Inflammatory macrophage treated with lipopolysaccharide for 4 hours (primary cell): ENCODE measurements at regions not wholly inside any gene's neighbourhood (a gene's known extent, or its start where the extent isn't known, plus 50 kb on each side); places are given as distances from the start of the nearest gene placed in this dataset.
"Not testable (repeated sequence)": the region's sequence is repeated elsewhere in the genome, so short reads cannot be mapped to it uniquely, and the experiment has no call there.

ENCODE experiments used
- DNase-seq: peaks from one replicate; pipeline ENCODE4 v3.0.0-alpha.2; 2020

DNA sequence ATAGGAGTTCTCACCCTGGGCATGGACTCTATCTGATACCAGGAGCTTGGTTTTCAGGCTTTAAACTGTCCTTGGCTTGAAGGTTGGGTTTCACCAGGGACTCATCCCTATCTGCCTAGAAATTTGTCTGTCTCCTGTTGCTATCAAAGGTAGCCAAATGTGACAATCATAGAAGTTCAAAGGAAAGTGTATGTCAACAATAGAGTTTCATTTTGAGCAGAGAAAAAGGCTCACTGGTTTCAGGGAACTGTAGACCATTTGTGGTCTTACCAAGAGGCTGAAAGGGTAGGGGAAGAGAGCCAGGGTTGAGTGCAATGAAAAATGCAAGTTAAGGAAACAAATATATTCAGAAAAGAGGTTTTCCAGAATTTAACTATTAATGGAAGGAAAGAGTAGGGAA, 966.8 kb upstream of the CITED2 start:
- no peak for DNase-seq

DNA sequence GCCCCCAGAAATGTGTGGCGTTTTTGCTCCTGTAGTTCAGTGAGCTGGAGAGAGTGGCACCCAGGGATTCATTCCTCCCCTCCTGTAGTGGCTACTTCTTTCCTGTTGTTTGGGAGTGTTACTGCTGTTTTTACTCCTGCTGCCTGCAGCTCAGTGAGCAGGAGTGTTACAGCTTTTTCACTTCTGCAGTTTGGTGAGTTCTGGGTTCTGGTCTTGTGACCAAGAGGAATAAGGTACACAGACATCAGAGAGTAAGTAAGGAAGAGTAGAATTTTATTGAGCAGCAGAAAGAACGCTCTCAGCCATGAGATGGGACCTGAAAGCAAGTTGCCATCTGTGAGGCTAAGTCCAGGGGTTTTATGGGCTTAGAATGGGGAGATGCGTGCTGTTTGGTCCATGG, 966.3 kb upstream of the CITED2 start:
- no peak for DNase-seq

DNA sequence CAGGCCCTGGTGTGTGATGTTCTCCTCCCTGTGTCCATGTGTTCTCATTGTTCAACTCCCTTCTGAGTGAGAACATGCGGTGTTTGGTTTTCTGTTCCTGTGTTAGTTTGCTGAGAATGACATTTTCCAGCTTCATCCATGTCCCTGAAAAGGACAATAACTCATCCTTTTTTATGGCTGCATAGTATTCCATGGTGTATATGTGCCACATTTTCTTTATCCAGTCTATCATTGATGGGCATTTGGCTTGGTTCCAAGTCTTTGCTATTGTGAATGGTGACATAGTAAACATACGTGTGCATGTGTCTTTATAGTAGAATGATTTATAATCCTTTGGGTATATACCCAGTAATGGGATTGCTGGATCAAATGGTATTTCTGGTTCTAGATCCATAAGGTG, 964.6 kb upstream of the CITED2 start:
- DNase-seq, result not testable (repeated sequence)

DNA sequence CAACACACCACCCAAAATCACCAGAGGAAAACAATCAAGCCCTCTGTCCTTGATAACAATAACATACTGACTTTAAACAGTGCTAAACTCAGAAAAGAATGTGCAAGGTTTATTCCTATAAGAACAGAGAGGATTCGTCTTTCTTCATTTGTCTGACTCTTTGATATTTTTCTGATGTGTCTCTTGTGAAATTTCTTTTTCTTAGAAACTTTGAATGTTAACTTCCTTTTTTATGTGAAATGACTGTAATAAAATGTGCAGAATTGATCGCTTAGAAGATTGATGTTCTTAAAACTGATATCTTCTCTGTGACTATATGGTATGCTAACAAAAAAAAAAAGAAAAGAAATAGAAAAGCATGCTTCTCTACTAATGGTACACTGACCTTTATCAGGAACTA, 947.4 kb upstream of the CITED2 start:
- peak; percentile 53 for DNase-seq

DNA sequence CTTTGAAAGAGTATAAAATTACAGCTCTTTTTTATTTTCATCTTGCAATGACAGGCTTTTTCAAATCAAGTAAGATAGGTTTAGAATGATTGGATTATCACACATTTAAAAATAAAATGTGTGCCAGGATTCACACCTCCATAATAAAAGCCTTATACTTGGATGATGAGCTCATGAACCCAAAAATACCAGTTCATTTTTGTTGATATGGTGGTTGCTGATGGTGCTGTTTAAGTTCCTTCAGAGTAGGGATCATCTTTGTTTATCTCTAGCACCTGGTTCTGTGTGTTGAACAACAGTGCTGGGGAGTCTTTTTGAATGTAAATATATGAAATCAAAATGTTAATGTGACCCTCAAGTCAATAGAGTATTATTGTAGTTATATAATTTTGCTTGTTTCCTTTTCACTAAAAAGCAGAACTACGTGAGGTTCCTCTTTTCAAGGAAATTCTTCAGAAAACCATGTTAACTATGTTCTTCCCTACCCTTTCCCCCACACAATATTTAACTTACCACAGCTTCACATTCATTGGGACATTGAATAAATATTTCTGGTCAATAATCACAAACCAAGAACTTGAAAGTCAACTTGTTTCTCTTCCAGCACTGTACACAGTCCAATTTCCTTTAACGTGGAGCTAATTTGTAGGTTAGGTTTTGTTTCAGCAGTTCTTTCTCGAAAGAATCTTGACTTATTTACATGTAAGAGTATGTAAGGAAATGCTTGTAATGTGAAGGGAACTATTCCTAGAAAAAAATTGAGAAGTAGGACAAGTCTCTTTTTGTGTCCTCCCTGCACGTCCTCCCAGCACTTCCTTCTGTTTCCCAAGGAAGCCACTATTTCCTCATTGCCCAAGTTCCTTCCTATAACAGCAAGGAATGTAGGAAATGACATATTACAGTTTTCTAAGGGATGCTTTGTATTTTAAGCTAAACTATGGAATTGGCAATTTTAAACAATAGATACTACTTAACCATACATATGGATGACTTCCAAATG, 945.9 kb upstream of the CITED2 start:
- DNase-seq, result peak; percentile 68

DNA sequence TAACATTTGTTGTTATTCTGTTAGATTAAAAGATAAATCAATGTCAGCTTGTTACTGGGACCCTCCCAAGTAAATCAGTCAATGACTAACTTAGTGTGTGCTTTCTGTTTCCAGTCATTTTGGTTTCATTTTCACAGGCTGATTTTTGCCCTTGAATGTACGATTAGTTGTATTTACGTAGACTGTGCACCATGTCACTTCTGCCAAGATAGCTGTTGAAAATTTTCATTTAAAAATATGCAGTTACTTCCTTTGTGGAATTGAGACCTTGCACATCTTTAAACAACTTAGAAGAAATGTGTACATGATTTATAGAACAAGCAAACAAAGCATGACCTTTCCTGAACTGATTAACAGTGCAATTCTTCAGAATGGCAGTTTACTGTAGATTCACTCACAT, 944.8 kb upstream of the CITED2 start:
- DNase-seq, result peak; percentile 9

DNA sequence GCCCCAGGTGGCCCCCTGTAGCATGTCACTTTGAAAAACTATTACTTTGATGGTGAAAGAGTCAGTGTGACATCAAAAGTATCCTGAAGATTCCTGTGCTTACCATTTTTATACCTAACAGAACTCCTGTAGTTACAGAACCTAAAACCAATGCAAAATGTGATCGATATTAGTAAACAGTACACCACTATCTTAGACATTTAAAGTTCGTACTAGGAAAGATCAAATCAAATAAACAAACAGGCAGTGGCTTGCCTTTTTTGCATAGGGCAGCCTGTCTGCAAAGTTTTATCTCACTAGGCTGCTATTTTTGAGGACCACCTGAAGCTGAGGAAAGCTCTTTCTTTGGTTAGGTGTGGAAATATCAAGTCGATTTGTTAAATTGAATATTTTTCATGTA, 944.0 kb upstream of the CITED2 start:
- no peak for DNase-seq

DNA sequence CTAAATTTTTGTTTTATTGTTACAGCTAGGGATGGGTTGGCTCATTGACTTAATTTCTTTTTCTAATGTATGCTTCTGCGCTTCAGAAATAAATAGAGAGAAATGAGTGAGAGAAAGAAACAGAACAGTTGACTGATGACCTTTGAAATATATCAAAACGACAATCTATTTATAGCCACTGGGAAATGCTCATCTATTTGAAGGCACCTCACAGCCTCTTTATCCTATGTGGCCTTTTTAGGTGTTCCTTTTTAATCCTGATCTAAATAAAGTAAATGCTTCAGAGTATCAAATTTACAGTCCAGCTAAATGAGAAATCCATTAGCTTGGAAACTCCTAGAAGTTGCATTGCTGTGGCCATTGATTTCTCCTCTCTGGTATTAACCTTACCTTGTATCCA, 943.5 kb upstream of the CITED2 start:
- DNase-seq, result no peak

DNA sequence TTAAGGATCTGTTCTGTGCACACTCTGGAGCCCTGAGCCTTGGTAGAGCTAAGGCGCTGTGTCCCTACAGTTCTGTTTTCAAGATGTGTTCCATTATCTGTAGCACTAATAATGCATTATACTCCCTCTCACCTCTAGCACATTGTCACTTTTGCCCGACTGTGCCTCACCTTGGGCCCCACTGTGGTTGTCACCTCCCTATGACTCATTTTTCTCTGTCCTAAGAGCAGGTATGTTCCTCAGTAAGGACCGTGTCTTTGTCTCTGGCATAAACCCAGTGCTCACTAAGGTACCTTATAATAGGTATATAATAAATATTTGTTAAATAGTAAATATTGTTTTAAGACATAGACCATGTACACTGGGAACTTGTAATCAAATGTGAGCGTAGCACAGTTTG, 942.5 kb upstream of the CITED2 start:
- DNase-seq, result no peak

DNA sequence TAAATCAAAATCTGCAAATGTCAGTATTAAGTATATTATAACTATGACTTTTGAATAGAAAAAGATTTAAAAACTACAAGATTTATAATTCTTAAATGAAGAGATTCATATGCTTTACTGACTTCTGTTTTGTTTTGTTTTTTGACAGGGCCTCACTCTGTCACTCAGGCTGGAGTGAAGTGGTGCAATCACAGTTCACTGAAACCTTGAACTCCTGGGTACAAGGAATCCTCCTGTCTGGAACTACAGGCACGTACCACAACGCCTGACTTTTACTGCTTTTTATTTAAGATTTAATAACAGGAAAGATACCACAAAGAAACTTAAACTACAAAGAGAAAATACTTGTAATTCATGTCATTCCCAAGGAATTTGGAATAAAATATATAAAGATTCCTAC, 940.2 kb upstream of the CITED2 start:
- DNase-seq, result no peak

DNA sequence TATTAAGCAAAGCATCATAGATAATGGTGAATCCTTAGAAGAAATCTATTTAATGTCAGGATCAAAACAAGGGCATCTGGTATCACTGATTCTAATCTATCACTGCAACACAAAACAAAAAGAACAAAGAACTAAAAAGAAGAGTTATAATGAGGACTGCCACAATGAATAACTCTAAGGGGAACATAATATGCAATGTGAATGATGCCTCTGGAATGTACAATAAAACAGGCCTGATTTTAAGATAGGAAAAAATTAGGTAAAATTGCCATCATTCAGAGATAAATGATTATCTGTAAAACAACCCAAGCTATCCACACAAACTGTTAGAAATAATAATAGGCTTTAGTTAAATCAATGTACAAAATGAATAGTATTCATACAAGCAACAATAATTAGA, 936.7 kb upstream of the CITED2 start:
- DNase-seq, result no peak

DNA sequence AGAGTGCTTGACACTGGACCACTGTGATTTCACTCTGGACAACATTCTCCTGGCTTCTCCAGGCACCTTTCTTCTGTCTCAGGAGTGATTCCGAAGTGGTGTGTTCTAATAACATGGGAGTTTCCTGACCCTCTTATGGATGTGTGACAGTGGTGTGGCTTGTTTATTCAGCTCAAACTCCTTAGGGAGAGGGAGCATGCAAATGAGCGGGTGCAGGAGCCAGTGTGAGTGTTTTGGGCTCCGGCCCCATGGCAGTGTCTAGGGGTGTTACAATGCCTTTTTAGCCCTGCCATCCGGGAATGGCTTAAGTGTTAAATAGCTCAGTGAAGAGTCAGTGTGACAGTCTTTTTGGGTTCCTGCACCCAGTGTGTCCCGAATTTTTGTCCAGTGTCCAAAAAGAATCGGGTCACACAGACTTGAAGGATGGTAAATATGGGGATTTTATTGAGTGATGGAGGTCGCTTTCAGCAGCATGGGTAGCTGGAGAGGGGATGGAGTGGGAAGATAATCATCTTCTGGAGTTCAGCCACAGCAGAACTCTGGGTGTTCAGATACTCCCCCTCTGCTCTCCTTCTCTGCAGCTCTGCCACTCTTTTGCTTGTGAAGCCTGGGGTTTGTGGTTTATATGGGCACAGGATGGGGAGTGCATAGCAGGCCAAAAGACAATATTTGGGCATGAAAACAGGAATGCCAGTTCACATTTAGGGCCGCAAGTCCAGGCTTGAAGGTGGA, 928.9 kb upstream of the CITED2 start:
- no peak for DNase-seq

DNA sequence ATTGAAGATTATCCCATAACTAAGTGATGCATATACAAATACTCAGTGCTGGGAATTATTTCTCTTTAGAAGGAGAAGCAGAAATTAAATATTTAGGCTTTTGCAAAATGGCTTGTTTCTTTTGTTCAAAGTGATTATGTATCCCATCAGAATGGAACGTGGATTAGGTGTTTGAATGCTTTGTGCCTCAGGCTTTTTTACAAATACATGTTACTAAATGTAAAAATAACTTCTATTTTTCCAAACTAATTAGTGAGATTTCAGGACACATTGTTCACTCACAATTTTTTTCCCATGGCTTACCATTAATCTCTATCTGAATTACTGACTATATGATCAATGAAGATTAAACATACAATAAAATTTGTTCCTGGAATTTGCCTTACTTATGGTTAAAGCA, 925.9 kb upstream of the CITED2 start:
- no peak for DNase-seq

DNA sequence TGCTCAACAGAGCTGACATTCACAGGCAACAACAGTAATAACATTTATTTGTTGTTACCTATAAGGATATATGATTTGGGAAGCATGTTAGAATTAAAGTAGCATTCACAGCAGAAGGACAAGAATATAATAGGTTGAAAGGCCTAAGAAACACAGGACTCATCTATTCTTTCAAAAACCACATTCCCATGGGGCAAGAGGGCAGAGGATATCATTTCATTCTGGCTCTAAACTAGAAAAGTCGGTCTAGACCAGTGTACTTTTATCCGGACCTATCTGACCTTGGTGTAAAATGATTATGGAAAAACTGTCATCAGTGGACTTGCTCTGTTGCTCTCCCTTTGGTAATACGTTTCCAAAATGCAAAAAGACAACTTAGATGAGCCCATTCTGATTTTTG, 914.7 kb upstream of the CITED2 start:
- no peak for DNase-seq

DNA sequence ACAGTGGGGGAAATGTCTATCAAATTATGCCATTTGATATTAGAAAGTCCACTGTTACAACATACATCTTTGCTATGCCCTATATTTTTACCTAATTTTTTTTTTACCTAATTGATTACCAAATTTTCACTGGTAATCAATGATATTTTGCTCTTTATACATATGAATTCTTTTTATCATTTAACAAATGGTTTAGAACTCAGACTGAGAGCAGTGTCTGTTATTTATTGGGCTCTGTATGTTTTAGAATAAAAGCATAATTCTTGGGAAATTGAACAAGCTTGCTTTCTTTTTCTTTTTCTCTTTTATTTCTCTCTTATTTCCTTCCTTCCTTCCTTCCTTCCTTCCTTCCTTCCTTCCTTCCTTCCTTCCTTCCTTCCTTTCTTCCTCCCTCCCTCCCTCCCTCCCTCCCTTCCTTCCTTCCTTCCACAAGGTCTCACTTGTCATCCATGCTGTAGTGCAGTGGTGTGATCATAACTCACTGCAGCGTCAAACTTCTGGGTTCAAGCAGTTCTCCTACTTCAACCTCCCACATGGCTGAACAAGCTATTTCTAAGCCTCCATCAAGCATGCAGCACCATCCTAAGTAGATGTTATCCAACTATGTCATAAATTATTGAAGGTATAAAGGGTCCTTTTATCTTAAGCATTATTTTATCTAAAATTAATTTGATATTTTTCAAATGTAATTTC, 911.7 kb upstream of the CITED2 start:
- no peak for DNase-seq

DNA sequence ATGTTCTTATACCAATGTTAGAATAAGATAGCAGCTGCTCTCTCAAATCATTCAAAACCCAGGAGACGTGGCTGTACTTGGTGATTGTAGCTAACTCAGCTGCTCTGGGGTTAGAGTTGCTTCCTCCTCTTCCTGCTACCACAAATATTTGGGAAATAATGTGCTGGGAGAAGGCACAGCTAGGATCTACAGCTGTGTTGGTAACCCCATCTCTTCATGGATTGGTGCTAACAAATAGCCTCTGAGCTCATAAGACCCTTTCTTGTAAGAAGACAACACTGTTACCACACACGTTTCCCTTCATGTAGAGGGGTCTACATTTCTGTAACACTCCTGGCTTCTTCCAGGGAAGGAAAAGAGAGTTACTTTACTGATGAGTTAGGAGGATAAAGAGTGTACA, 911.0 kb upstream of the CITED2 start:
- no peak for DNase-seq

DNA sequence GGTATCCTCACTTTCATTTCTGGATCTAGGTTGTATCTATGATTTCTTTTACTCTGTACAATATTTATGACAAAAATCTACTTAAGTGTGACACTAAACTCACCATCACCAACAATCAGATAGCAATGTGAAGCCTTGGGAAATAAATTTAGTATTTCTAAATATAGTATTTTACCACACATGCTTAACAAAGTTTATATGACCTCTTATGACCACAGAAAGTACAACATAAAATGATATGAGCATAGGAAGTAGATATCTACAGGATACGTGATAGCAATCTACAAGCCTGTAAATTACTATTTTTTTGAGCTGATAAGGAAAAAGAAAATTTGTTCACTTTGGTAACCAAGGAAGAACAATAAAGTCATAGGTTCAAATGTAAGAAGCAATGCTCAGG, 910.4 kb upstream of the CITED2 start:
- no peak for DNase-seq

DNA sequence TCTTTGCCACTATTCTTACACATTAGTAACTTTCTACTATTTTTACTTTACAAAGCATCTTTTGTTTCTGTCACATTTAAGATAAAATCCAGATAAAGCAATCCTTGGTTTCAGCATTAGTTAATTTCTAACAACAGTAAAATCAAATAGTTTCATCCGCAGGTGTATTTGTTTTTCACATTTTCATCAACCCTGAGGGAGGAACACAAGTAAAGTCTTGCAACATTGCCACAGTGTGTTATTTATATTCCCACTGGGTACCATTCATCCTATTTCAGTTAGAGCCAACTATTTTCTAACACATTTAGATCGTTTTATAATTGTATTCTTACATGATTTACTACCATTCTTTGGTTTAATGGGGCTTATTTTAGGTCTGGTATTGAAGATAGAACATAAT, 908.7 kb upstream of the CITED2 start:
- no peak for DNase-seq

DNA sequence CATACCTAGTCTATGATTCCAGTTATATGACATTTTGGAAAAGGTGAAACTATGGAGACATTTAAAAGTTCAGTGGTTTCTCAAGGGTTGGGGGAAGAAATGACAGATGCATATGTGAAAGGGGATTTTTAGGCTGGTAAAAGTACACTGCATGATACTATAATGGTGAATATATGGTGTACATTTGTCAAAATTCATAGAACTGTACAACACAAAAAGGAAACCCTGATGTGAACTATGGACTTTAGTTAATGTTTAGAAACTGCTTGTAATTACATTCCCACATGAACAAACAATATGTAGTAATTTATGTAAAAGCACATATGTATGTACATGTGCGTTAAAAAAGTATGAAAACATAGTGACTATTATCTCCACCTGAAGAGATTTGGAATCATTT, 907.3 kb upstream of the CITED2 start:
- no peak for DNase-seq

DNA sequence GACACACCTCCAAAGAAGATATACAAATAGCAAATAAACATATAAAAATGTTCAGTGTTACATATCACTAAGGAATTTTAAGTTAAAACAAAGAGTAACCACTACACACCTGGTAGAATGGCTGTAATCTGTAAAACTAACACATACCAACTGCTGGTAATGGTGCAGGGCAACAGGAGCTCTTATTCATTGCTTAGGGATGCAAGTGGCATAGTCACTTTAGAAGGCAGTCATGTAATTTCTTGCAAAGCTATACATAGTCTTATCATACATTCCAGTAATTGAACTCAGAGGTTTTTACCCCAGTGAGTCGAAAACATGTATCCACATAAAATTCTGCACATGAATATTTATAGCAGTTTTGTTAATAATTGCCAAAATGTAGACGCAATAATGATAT, 906.8 kb upstream of the CITED2 start:
- no peak for DNase-seq

DNA sequence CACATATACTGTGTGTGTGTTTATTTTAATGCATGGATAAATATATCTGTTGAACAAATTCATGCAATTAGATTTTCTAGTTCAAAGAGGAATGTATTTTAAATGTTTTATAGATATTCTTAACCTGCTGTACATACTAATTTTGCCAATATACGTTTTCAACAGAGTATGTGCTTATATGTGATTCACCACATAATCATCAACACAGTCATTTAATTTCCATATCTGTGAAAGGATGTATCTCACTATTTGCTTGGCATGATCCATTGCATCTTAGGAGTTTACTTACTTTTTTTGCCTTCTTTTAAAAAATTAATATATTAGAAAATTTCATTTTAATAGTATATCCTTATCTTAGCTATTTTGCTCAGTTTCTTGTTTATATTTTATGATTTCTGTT, 902.3 kb upstream of the CITED2 start:
- DNase-seq, result no peak

DNA sequence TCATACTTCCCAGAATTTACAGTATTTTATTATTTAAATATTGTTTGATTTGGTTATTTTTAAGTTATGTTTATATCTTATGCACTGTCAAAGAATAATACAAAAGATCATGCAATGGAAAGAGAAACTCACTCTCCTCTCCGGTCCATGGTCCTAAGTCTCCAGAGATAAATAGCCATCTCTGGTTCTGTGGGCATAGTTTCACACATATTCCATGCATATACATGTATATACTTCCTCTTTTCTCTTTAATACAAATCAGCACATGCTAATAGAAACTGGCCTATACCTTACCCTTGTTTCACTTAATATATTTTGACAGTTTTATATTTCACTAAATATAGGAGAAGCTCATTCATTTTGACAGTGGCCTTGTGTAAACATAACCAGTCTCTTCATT, 901.7 kb upstream of the CITED2 start:
- DNase-seq, result no peak

DNA sequence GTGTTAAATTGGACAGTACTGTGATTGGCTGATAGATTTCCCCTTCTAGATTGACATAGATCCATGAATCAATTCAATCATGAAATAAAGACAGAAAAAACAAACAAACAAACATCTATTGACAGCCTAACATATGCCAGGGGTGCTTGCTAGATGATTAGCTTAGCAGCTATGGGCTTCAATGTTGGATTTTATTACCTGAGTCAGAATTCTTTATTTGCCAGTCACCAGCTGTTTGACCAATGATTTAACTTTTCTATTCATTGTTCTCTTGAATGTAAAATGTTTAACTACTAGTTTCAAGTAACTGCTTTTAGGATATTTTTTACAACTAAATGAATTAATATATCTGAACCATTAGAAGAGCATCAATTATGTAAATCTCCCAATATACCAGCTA, 901.3 kb upstream of the CITED2 start:
- no peak for DNase-seq

DNA sequence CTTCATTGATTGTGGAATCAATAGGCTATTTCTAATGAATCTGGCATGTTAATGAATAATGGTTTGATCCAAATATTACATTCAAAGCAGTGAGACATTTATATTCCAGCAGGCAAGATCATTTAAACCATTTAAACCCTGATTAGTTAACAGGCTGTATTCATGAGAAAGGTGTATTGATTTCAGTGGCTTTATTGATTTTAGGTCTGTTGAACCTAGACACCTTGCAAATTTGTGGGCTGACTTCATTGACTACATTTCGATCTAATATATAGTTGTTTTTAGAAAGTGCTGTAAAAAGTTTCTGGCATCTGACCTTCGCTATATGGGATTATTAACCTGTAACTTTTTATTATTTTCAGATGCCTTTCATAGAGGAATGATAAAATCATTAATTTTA, 900.1 kb upstream of the CITED2 start:
- no peak for DNase-seq
